Loucy (cell line): ENCODE measurements at regions not wholly inside any gene's neighbourhood (a gene's known extent, or its start where the extent isn't known, plus 50 kb on each side); places are given as distances from the start of the nearest gene placed in this dataset.

ENCODE experiments used
- CTCF ChIP-seq: fragments of 200-600 bp; sonication (generic); conservative IDR thresholded peaks from 2 replicates; pipeline ENCODE4 v1.5.1; 2014; ENCODE audit warnings: mild to moderate bottlenecking, antibody characterized with exemption, low read length
- EZH2phosphoT487 ChIP-seq: fragments of 200-600 bp; IDR thresholded peaks from 2 replicates; pipeline ENCODE4 v1.6.1; 2018; ENCODE audit warnings: antibody characterized with exemption, mild to moderate bottlenecking, moderate library complexity, borderline replicate concordance

GRCh38 chr4:156146571-156146970 is 192.9 kb upstream of the CTSO start:
- TF ChIP-seq CTCF (no peak), EZH2phosphoT487 (no peak)
